ENCODE measurements at regions not wholly inside any gene's neighbourhood (a gene's known extent, or its start where the extent isn't known, plus 50 kb on each side); places are given as distances from the start of the nearest gene placed in this dataset.

- TF ChIP-seq RCOR1 (IDR thresholded peaks at IDR 0.05; ENCODE audit: insufficient replicate concordance, low read length) (no peak), CEBPB (IDR thresholded peaks at IDR 0.05; ENCODE audit: low read depth, low read length) (no peak), RAD21 (IDR thresholded peaks at IDR 0.05; ENCODE audit: low read length) (no peak), RFX5 (IDR thresholded peaks at IDR 0.05; ENCODE audit: low read depth, low read length) (no peak)
- TF ChIP-seq, protein P1, sequence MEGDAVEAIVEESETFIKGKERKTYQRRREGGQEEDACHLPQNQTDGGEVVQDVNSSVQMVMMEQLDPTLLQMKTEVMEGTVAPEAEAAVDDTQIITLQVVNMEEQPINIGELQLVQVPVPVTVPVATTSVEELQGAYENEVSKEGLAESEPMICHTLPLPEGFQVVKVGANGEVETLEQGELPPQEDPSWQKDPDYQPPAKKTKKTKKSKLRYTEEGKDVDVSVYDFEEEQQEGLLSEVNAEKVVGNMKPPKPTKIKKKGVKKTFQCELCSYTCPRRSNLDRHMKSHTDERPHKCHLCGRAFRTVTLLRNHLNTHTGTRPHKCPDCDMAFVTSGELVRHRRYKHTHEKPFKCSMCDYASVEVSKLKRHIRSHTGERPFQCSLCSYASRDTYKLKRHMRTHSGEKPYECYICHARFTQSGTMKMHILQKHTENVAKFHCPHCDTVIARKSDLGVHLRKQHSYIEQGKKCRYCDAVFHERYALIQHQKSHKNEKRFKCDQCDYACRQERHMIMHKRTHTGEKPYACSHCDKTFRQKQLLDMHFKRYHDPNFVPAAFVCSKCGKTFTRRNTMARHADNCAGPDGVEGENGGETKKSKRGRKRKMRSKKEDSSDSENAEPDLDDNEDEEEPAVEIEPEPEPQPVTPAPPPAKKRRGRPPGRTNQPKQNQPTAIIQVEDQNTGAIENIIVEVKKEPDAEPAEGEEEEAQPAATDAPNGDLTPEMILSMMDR (conservative IDR thresholded peaks at IDR 0.05; ENCODE audit: low read depth, low read length), result no peak
Observed at GRCh38 chr1:232352366-232352765, 277.6 kb downstream of the SIPA1L2 start.

Data from IMR-90 (cell line).